GM13977 (cell line): ENCODE measurements at regions not wholly inside any gene's neighbourhood (a gene's known extent, or its start where the extent isn't known, plus 50 kb on each side); places are given as distances from the start of the nearest gene placed in this dataset.

Experiments
- DNase-seq: peaks from one replicate; pipeline ENCODE4 v3.0.0; 2012; ENCODE audit warnings: low spot score
- CTCF ChIP-seq: IDR thresholded peaks from 2 replicates; pipeline ENCODE4 v1.5.1; 2012; ENCODE audit warnings: mild to moderate bottlenecking, control low read depth; ENCODE audit not compliant: insufficient read depth; ENCODE audit errors: extremely low read depth, missing control alignments
- in situ Hi-C: fragments of 300-500 bp; cut with MboI; formaldehyde crosslinking; loops from one replicate; pipeline ENCODE4 v1.12.0; 2022; ENCODE audit warnings: low sequenced_read_pairs, low pct_unique_long_range_greater_than_20kb, mixed read lengths, inconsistent platforms; ENCODE audit not compliant: unreplicated experiment

DNA sequence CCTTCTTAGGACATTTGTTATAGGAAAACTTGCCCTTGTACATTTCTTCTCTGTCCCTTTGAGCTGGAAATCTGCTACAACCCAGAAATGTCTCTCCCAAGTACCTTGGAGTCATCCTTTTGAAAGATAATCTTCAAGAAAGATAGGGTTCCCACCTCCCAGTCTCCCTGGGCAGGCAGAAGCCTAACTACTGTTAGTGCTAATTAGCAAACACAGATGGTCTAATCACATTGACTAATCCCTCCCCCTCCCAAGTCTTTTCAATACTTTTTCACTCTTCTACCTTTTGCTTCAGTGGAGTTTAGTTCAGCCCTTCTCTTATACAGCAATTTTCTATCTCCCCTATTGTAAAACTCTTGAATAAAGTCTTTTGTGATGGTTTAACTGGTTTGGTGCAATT, 129.8 kb upstream of the PPFIA2 start:
- no peak for DNase-seq
- no peak for TF ChIP-seq CTCF
- in situ Hi-C loops: no loop called here

DNA sequence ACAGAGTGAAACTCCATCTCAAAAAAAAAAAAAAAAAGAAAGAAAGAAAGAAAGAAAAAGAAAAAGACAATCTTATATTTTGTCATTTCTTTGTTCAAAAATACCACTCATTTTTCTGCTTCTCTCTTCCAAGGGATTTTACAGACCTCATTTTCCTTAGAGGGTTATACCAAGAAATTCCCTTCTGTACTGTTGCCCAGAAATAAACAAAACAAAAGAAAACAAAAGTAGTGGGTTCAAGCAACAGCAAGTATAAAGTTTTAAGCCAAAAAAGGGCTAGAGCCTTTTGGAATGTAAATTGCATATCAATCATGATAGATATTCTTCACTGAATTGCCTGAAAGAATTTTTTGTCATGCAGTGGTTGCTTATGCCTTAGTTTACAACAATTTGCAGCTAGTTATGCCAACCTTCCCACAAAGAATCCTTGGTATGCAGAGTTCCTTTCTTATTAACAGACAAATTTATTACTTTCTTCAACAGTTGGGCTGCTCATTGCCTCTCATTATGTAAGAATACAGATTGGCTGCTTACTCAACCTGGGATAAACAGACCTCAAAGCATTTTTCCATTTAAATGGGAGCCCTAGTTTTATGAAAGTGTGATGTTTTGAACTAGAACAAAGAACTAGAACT, 129.1 kb upstream of the PPFIA2 start:
- no peak for DNase-seq
- in situ Hi-C loops: no loop called here
- TF ChIP-seq CTCF: no peak

- no peak for DNase-seq
- in situ Hi-C loops: no loop called here
Observed at GRCh38 chr12:81874586-81874985, 115.4 kb upstream of the PPFIA2 start.

DNA sequence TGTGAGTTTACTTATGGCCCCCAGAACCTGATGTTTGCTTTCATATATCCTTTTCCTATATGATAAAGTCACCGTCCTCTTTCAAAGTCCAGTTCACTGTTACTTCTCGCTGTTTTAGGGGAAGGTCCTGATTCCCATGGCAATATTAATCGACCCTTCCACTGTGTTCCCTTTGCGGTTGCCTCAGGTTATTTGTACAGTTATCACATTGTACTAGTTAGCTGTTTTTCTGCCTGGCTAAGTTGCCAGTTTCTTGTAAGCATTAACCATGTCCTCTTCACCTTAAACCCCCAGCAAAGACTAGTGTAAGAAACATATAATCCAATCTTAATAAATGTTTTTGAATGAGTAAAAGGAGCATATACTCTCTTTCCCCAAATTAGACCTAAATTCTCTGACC, 115.0 kb upstream of the PPFIA2 start:
- no peak for DNase-seq
- in situ Hi-C loops: no loop called here
- no peak for TF ChIP-seq CTCF

More at GRCh38 chr12:81874586-81874985, 115.4 kb upstream of the PPFIA2 start:
- no peak for TF ChIP-seq CTCF

DNA sequence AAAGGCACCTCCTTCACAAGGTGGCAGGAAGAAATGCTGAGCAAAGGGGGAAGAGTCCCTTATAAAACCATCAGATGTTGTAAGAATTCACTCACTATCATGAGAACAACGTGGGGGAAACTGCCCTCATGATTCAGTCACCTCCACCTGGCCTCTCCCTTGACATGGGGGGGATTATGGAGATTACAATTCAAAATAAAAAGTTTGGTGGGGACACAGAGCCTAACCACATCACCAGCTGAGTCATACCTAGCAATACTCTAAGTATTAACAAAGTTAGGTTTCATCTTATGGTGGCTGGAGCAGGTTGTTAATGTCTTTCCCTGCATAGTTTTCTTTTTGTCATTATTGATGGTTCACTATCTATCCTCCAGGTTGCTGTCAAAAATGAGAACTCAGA, 113.2 kb upstream of the PPFIA2 start:
- no peak for DNase-seq
- no peak for TF ChIP-seq CTCF
- in situ Hi-C loops: no loop called here

- DNase-seq: no peak
- in situ Hi-C loops: no loop called here
- TF ChIP-seq CTCF: no peak
Observed at GRCh38 chr12:81866081-81866480, 106.9 kb upstream of the PPFIA2 start.
